D721Med (cell line): ENCODE measurements at regions not wholly inside any gene's neighbourhood (a gene's known extent, or its start where the extent isn't known, plus 50 kb on each side); places are given as distances from the start of the nearest gene placed in this dataset.

ENCODE experiments used
- DNase-seq: peaks from one replicate; pipeline ENCODE4 v3.0.0; 2011; ENCODE audit warnings: low spot score; ENCODE audit not compliant: insufficient read length
- FAIRE-seq: peaks from 2 replicates; lab custom pipeline; 2011; peaks lifted over from hg19 to GRCh38; lab: Jason Lieb, UNC
- TF ChIP-seq, protein P1 (sequence below): IDR thresholded peaks from 2 replicates; pipeline ENCODE4 v1.5.1; 2012; ENCODE audit warnings: mild to moderate bottlenecking, control low read depth; ENCODE audit not compliant: insufficient read depth; ENCODE audit errors: missing control alignments

DNA sequence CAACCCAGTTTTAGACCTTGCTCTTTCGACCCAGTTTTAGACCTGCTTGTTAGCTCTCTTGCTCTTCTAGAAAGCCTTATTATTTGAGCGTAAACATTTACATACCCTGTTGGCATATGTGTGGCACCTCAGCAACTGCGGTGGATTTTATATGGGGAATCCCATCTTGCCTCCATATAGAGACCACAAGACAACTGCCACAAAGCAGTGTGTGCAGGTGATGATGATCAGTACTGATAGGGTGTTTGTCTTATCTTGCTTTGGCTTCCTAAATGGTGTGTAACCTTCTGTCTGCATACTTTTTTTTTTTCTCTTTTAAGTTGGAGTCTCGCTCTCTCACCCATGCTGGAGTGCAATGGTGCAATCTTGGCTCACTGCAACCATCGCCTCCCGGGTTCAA, 1270.8 kb downstream of the MRPL39 start:
- FAIRE-seq (no peak), DNase-seq (no peak)
- TF ChIP-seq, protein P1, sequence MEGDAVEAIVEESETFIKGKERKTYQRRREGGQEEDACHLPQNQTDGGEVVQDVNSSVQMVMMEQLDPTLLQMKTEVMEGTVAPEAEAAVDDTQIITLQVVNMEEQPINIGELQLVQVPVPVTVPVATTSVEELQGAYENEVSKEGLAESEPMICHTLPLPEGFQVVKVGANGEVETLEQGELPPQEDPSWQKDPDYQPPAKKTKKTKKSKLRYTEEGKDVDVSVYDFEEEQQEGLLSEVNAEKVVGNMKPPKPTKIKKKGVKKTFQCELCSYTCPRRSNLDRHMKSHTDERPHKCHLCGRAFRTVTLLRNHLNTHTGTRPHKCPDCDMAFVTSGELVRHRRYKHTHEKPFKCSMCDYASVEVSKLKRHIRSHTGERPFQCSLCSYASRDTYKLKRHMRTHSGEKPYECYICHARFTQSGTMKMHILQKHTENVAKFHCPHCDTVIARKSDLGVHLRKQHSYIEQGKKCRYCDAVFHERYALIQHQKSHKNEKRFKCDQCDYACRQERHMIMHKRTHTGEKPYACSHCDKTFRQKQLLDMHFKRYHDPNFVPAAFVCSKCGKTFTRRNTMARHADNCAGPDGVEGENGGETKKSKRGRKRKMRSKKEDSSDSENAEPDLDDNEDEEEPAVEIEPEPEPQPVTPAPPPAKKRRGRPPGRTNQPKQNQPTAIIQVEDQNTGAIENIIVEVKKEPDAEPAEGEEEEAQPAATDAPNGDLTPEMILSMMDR: no peak

- DNase-seq (no peak), FAIRE-seq (no peak)
- TF ChIP-seq, protein P1: no peak
These were observed 1283.7 kb downstream of the MRPL39 start for GRCh38 chr21:24323536-24323935.

GRCh38 chr21:24316277-24316922, 1290.9 kb downstream of the MRPL39 start:
- no peak for FAIRE-seq
- TF ChIP-seq, protein P1: no peak
- DNase-seq: no peak

DNA sequence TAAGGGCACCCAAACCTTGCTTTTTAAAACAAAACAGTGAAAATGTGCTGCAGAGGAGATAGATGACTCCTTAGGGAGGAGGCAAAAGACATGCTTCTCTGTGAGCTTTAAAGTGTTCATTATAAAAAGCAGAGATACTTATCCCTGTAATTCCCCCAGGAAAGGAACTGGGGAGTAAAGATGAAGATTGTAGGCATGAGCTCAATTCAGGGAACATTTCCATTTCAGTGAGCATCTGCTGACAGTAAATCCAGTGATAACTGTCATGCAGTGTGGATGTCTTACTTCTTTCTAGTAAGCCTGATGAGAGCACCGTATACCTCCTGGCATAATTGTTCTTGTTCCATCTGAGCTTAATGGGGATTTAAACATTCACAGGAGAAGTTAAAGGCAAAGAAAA, 1296.5 kb downstream of the MRPL39 start:
- TF ChIP-seq, protein P1: no peak
- FAIRE-seq (no peak), DNase-seq (no peak)

GRCh38 chr21:24308183-24308582, 1299.1 kb downstream of the MRPL39 start:
- DNase-seq: no peak
- TF ChIP-seq, protein P1: no peak
- no peak for FAIRE-seq

DNA sequence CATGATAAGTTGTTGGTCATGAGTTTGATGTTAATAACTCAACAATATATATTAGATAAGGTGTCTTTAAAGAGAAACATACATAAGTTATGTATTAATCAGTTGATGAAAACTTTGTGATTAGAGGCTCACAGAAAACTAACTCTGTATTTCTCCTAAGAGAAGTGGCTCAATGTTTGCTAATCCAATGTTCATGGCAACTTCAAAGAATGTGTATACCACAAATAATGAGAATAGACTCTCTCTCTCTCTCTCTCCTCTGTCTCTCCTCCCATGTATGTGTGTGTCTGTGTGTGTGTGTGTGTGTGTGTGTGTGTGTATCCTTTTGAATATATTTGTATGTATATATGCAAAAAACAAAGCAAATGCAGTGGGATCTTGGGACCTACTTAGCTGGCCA, 1304.9 kb downstream of the MRPL39 start:
- FAIRE-seq: no peak
- no peak for DNase-seq
- TF ChIP-seq, protein P1: no peak

- no peak for DNase-seq
- TF ChIP-seq, protein P1: no peak
- no peak for FAIRE-seq
These were observed 1309.2 kb downstream of the MRPL39 start for GRCh38 chr21:24298040-24298439.
